Fibroblast of lung (primary cell): ENCODE measurements at regions not wholly inside any gene's neighbourhood (a gene's known extent, or its start where the extent isn't known, plus 50 kb on each side); places are given as distances from the start of the nearest gene placed in this dataset.

Experiments used
- DNase-seq, 2 donors: peaks; one replicate each; pipeline versions ENCODE4 v3.0.0 to v3.0.0-alpha.2; 2010; ENCODE audit warnings: low read depth in 2 of 2
- H2AFZ ChIP-seq: 2 replicates; pipeline ENCODE4 v1.5.1; 2012; ENCODE audit warnings: low read length, control low read depth, inconsistent platforms
- H3K27ac ChIP-seq: 2 replicates; pipeline ENCODE4 v1.5.1; 2011; ENCODE audit warnings: low read length, control low read depth; ENCODE audit not compliant: insufficient read depth
- H3K27me3 ChIP-seq: 2 replicates; pipeline ENCODE4 v1.5.1; 2011; ENCODE audit warnings: mild to moderate bottlenecking, low read length; ENCODE audit not compliant: control insufficient read depth, insufficient read depth
- H3K36me3 ChIP-seq: 2 replicates; pipeline ENCODE4 v1.5.1; 2011; ENCODE audit warnings: low read length; ENCODE audit not compliant: control insufficient read depth, insufficient read depth
- H3K4me1 ChIP-seq: 2 replicates; pipeline ENCODE4 v1.5.1; 2011; ENCODE audit warnings: low read length; ENCODE audit not compliant: control insufficient read depth, insufficient read depth; ENCODE audit errors: extremely low read depth
- H3K4me2 ChIP-seq: 2 replicates; pipeline ENCODE4 v1.5.1; 2011; ENCODE audit warnings: low read length, control low read depth; ENCODE audit not compliant: insufficient read depth; ENCODE audit errors: extremely low read depth
- H3K4me3 ChIP-seq, 4 experiments: fragments of 200-600 bp in 1 of 4; sonication (generic) in 1 of 4; replicated peaks in 1 of 4; 2 replicates each; pipeline ENCODE4 v1.5.1; 2011 to 2016; ENCODE audit warnings: low read length in 4 of 4, low read depth in 3 of 4, mild to moderate bottlenecking in 3 of 4, control low read depth in 2 of 4, inconsistent platforms in 1 of 4, mixed read lengths in 1 of 4; ENCODE audit not compliant: insufficient read depth in 1 of 4; ENCODE audit errors: control extremely low read depth in 1 of 4
- H3K79me2 ChIP-seq: 2 replicates; pipeline ENCODE4 v1.5.1; 2012; ENCODE audit warnings: mild to moderate bottlenecking, low read length, inconsistent platforms; ENCODE audit not compliant: control insufficient read depth, insufficient read depth
- H3K9ac ChIP-seq: 2 replicates; pipeline ENCODE4 v1.5.1; 2011; ENCODE audit warnings: mild to moderate bottlenecking, low read length, control low read depth; ENCODE audit not compliant: insufficient read depth
- H3K9me3 ChIP-seq: 2 replicates; pipeline ENCODE4 v1.5.1; 2012; ENCODE audit warnings: low read depth, low read length; ENCODE audit not compliant: control insufficient read depth, insufficient read depth
- H4K20me1 ChIP-seq: 2 replicates; pipeline ENCODE4 v1.5.1; 2011; ENCODE audit warnings: low read length; ENCODE audit not compliant: control insufficient read depth, insufficient read depth; ENCODE audit errors: extremely low read depth
- EZH2 ChIP-seq: IDR thresholded peaks from 2 replicates; pipeline ENCODE4 v1.5.1; 2012; ENCODE audit warnings: low read length, control low read depth, mild to moderate bottlenecking; ENCODE audit errors: missing control alignments
- TF ChIP-seq, protein P1 (sequence below), 2 donors: IDR thresholded peaks in 1 of 2; conservative IDR thresholded peaks in 1 of 2; 1 replicate in 1 of 2; 2 replicates in 1 of 2; pipeline ENCODE4 v1.5.1; 2011 to 2012; ENCODE audit warnings: low read length in 2 of 2, control low read depth in 1 of 2, inconsistent platforms in 1 of 2, low read depth in 1 of 2, mild to moderate bottlenecking in 1 of 2

GRCh38 chrX:102860235-102860634 is 76.8 kb upstream of the RAB40AL start:
- no peaks in the 10 kb centered on the region for H3K9me3 ChIP-seq
- no peak overlapping the region for H2AFZ ChIP-seq
- no peak overlapping the region for H3K27ac ChIP-seq
- H3K4me2 ChIP-seq: no peak overlapping the region
- H3K9ac ChIP-seq: no peak overlapping the region
- no peaks in the 10 kb centered on the region for H4K20me1 ChIP-seq
- H3K4me1 ChIP-seq: no peaks in the 10 kb centered on the region
- DNase-seq: no peak
- H3K79me2 ChIP-seq: no peaks in the 10 kb centered on the region
- TF ChIP-seq, protein P1, sequence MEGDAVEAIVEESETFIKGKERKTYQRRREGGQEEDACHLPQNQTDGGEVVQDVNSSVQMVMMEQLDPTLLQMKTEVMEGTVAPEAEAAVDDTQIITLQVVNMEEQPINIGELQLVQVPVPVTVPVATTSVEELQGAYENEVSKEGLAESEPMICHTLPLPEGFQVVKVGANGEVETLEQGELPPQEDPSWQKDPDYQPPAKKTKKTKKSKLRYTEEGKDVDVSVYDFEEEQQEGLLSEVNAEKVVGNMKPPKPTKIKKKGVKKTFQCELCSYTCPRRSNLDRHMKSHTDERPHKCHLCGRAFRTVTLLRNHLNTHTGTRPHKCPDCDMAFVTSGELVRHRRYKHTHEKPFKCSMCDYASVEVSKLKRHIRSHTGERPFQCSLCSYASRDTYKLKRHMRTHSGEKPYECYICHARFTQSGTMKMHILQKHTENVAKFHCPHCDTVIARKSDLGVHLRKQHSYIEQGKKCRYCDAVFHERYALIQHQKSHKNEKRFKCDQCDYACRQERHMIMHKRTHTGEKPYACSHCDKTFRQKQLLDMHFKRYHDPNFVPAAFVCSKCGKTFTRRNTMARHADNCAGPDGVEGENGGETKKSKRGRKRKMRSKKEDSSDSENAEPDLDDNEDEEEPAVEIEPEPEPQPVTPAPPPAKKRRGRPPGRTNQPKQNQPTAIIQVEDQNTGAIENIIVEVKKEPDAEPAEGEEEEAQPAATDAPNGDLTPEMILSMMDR (conservative IDR thresholded peaks at IDR 0.05 in 1 of 2, IDR thresholded peaks at IDR 0.05 in 1 of 2; ENCODE audit: low read depth in 1 of 2, low read length in 2 of 2): no peak
- TF ChIP-seq EZH2: no peak
- H3K4me3 ChIP-seq: no peak overlapping the region
- no peaks in the 10 kb centered on the region for H3K27me3 ChIP-seq
- H3K36me3 ChIP-seq: no peaks in the 10 kb centered on the region

DNA sequence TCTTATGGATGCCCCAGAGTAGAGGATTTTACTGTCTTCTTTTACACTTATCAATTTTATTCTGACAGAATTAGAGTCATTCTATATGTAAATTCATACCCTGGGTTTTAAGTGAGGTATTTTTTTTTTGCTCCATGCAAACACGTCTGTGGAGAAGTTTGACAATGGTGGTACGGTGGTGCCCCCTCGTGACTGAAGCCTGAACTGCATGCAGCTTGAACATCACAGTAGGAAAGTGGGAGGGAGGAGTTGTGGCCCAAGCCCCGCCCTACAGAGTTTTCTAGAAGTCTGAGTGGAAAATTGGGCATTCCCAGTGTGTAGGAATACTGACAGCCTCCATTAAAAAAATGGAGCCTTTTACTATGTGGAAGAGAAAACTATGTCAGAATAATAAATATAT is 73.3 kb upstream of the RAB40AL start:
- Histone ChIP-seq H3K27me3 (no peaks in the 10 kb centered on the region), H3K79me2 (no peaks in the 10 kb centered on the region), H3K4me2 (no peak overlapping the region), H3K36me3 (no peaks in the 10 kb centered on the region), H3K4me3 (no peak overlapping the region), H3K9ac (no peak overlapping the region), H3K9me3 (no peaks in the 10 kb centered on the region), H2AFZ (no peak overlapping the region), H4K20me1 (no peaks in the 10 kb centered on the region), H3K4me1 (no peaks in the 10 kb centered on the region), H3K27ac (no peak overlapping the region)
- TF ChIP-seq, protein P1 (conservative IDR thresholded peaks at IDR 0.05 in 1 of 2, IDR thresholded peaks at IDR 0.05 in 1 of 2; ENCODE audit: low read depth in 1 of 2, low read length in 2 of 2): peak; percentile 75 to 81
- no peak for TF ChIP-seq EZH2
- peak; percentile 54 to 80 for DNase-seq

DNA sequence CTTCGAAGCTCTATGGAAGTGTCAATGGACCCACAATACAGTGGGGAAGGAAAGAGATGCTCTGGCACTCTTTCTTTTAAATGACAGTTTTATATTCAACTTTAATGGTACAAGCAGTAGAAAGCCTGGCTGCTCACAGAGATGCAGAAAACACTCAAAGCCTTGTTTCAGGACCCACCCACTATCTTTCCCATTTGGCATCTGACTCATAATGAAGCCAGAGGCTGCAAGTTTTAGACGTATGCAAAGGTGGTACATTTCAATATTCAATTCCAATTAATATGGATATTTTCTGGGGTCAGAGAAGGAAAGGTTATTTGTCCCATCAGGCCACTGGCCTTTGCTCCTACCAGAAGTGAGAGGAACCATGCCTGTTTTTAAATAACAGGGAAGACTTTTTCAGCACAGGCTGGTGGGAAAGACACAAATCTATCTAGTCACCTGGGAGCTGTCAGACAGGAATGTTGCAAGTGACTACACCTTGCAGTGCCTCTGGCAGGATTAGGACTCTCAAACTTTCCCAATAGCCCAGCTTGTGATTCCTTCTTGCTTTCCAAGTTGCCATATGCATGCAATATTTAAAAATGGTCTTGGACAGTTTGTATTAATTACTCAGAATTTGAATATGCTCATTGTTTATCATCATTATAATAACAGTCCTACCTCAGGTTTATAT is 70.0 kb upstream of the RAB40AL start:
- no peak for DNase-seq
- Histone ChIP-seq H3K4me2 (no peak overlapping the region), H4K20me1 (no peaks in the 10 kb centered on the region), H3K27me3 (no peaks in the 10 kb centered on the region), H3K4me3 (no peak overlapping the region), H3K36me3 (no peaks in the 10 kb centered on the region), H3K27ac (no peak overlapping the region), H3K9ac (no peak overlapping the region), H2AFZ (no peak overlapping the region), H3K9me3 (no peaks in the 10 kb centered on the region), H3K4me1 (no peaks in the 10 kb centered on the region), H3K79me2 (no peaks in the 10 kb centered on the region)
- TF ChIP-seq, protein P1 (conservative IDR thresholded peaks at IDR 0.05 in 1 of 2, IDR thresholded peaks at IDR 0.05 in 1 of 2; ENCODE audit: low read depth in 1 of 2, low read length in 2 of 2): no peak
- no peak for TF ChIP-seq EZH2
